ENCODE measurements at regions not wholly inside any gene's neighbourhood (a gene's known extent, or its start where the extent isn't known, plus 50 kb on each side); places are given as distances from the start of the nearest gene placed in this dataset.
"Not testable (repeated sequence)": the region's sequence is repeated elsewhere in the genome, so short reads cannot be mapped to it uniquely, and the experiment has no call there.

DNA sequence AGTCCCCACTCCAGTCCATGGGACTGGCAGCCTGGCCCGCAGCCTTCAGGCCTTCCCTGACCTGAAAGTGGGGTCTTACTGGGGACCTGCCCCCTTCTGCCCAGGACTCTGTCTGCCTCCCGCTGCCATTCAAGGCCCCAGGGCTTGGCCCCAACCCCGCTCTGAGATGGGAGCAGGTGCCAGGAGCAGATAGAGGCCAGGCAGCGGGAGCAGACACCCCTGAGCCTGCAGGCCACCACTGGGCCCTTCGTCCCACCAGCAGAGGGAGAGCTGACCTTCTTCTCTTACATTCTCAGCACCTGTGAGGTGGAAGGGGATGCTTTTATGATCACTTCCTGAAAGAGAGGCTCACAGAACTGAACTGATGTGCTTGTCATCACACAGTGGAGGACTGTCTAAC lies 62.2 kb upstream of the TINAGL1 start:
- Histone ChIP-seq H4K5ac (ENCODE audit: low read length) (no peak overlapping the region), H3K79me1 (ENCODE audit: low read length) (no peaks in the 10 kb centered on the region), H3K27ac (ENCODE audit: low read depth, low read length) (no peak overlapping the region), H2BK15ac (replicated peaks; ENCODE audit: low read depth) (no peak overlapping the region), H3K27me3 (ENCODE audit: insufficient read depth, low read length, poor library complexity) (no peaks in the 10 kb centered on the region), H3K18ac (ENCODE audit: low read length) (no peak overlapping the region), H3K4me2 (ENCODE audit: low read length) (no peak overlapping the region), H3K36me3 (ENCODE audit: control insufficient read depth, insufficient read depth, low read length) (no peaks in the 10 kb centered on the region), H4K8ac (ENCODE audit: low read depth, low read length) (no peak overlapping the region), H3K4me3 (ENCODE audit: low read length) (no peak overlapping the region), H3K23ac (ENCODE audit: low read length) (no peak overlapping the region), H3K79me2 (ENCODE audit: control insufficient read depth, insufficient read depth, low read length) (no peaks in the 10 kb centered on the region), H3K4ac (ENCODE audit: low read depth, low read length) (no peak overlapping the region), H3K4me1 (ENCODE audit: control insufficient read depth, low read depth, low read length) (peaks cover 4% of the 10 kb centered on the region), H3K56ac (ENCODE audit: low read length) (no peak overlapping the region), H3K9ac (ENCODE audit: low read length) (no peak overlapping the region), H2BK5ac (ENCODE audit: low read length) (no peak overlapping the region), H2AK5ac (ENCODE audit: low read length) (no peak overlapping the region), H2BK120ac (ENCODE audit: low read depth, low read length) (no peak overlapping the region)
- no CpG with 5 or more reads among the region's 5 CpGs for WGBS (ENCODE audit: extremely low coverage, insufficient coverage, low lambda C conversion rate)
- no peak for DNase-seq

DNA sequence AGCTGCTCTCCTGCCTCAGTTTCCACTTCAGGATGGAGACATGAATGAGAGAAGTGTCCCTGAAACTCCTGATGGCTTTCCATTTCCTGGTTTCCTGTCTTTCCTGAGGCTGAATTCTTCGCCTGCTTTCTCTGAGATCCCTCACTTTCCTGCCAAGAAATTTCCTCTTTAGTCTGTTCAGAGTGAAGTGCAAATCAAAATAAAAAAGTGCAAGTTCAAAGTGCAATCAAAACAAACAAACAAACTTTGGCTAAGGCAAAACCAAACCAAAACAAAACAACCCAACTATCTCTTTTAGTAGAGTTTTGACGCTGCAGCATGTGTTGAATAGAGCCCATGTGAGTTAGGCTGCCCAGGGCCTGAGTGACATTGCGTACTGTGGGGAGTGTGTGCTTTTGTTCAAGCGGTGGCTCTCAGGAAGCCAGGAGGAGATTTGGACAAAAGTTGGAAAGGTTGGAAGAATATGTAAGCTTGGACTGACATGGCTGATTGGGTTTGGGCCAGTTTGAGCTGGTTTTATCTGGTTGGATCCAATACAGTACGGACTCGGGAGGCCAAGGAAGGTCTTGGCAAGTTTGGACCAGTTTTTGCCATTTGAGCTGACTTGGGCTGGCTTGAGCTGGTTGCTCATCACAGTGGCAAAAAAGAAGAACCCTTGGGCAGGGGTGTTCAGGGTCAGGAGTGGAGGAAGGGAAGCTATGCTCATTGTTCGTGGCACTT lies 61.1 kb upstream of the TINAGL1 start:
- Histone ChIP-seq H3K36me3 (ENCODE audit: control insufficient read depth, insufficient read depth, low read length) (no peaks in the 10 kb centered on the region), H2BK120ac (ENCODE audit: low read depth, low read length) (no peak overlapping the region), H2BK5ac (ENCODE audit: low read length) (no peak overlapping the region), H2AK5ac (ENCODE audit: low read length) (no peak overlapping the region), H3K27me3 (ENCODE audit: insufficient read depth, low read length, poor library complexity) (no peaks in the 10 kb centered on the region), H3K4me2 (ENCODE audit: low read length) (no peak overlapping the region), H3K9ac (ENCODE audit: low read length) (no peak overlapping the region), H3K18ac (ENCODE audit: low read length) (no peak overlapping the region), H3K23ac (ENCODE audit: low read length) (no peak overlapping the region), H3K4ac (ENCODE audit: low read depth, low read length) (no peak overlapping the region), H3K79me2 (ENCODE audit: control insufficient read depth, insufficient read depth, low read length) (no peaks in the 10 kb centered on the region), H3K56ac (ENCODE audit: low read length) (no peak overlapping the region), H4K5ac (ENCODE audit: low read length) (no peak overlapping the region), H3K27ac (ENCODE audit: low read depth, low read length) (no peak overlapping the region), H3K4me3 (ENCODE audit: low read length) (no peak overlapping the region), H3K79me1 (ENCODE audit: low read length) (no peaks in the 10 kb centered on the region), H4K8ac (ENCODE audit: low read depth, low read length) (no peak overlapping the region), H3K4me1 (ENCODE audit: control insufficient read depth, low read depth, low read length) (peaks cover 4% of the 10 kb centered on the region), H2BK15ac (replicated peaks; ENCODE audit: low read depth) (no peak overlapping the region)
- WGBS (ENCODE audit: extremely low coverage, insufficient coverage, low lambda C conversion rate): no CpG with 5 or more reads among the region's 7 CpGs
- no peak for DNase-seq

DNA sequence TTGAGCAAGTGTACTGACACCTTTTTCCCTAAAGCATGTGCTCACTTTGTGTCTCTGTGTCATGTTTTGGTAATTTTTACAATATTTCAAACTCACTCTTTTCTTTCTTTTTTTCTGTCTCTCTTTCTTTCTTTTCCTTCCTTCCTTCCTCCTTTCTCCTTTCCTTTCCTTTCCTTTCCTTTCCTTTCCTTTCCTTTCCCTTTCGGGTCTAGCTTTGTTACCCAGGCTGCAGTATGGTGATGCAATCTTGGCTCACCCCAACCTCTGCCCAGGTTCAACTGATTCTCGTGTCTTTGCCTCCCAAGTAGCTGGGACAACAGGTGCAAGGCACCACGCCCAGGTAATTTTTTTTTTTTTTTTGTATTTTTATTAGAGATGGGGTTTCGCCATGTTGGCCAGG lies 60.4 kb upstream of the TINAGL1 start:
- DNase-seq: no peak
- H3K79me2 ChIP-seq (ENCODE audit: control insufficient read depth, insufficient read depth, low read length): no peaks in the 10 kb centered on the region
- no peaks in the 10 kb centered on the region for H3K79me1 ChIP-seq (ENCODE audit: low read length)
- H3K18ac ChIP-seq (ENCODE audit: low read length): no peak overlapping the region
- no peaks in the 10 kb centered on the region for H3K27me3 ChIP-seq (ENCODE audit: insufficient read depth, low read length, poor library complexity)
- H4K5ac ChIP-seq (ENCODE audit: low read length): no peak overlapping the region
- H3K4me3 ChIP-seq (ENCODE audit: low read length): no peak overlapping the region
- H2BK5ac ChIP-seq (ENCODE audit: low read length): no peak overlapping the region
- H3K4me2 ChIP-seq (ENCODE audit: low read length): no peak overlapping the region
- no peak overlapping the region for H2BK15ac ChIP-seq (replicated peaks; ENCODE audit: low read depth)
- no peak overlapping the region for H3K9ac ChIP-seq (ENCODE audit: low read length)
- no peak overlapping the region for H3K23ac ChIP-seq (ENCODE audit: low read length)
- H3K4me1 ChIP-seq (ENCODE audit: control insufficient read depth, low read depth, low read length): peaks cover 3% of the 10 kb centered on the region
- WGBS (ENCODE audit: extremely low coverage, insufficient coverage, low lambda C conversion rate): no CpG with 5 or more reads among the region's 4 CpGs
- no peaks in the 10 kb centered on the region for H3K36me3 ChIP-seq (ENCODE audit: control insufficient read depth, insufficient read depth, low read length)
- no peak overlapping the region for H3K56ac ChIP-seq (ENCODE audit: low read length)
- H3K4ac ChIP-seq (ENCODE audit: low read depth, low read length): no peak overlapping the region
- no peak overlapping the region for H4K8ac ChIP-seq (ENCODE audit: low read depth, low read length)
- no peak overlapping the region for H2AK5ac ChIP-seq (ENCODE audit: low read length)
- no peak overlapping the region for H3K27ac ChIP-seq (ENCODE audit: low read depth, low read length)
- H2BK120ac ChIP-seq (ENCODE audit: low read depth, low read length): no peak overlapping the region

DNA sequence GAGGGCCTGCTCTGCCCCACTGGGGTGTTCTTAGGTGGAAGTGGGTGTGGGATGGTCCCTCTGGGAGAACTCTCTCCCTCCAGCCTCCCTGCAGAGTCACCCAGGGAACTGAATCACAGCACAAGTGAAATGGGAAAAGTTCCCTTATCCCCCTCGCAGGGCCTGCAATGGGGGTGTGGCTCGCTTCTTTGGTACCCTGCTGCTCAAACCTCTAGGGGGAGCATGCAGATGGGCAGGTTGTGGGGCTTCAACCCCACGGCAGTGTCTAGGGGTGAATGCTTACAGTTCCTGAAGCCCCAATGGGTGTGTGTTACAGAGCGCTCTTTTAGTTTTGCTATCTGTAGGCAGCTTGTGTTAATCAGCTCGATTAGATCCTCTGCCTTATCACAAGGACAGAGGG lies 59.0 kb upstream of the TINAGL1 start:
- no peaks in the 10 kb centered on the region for H3K79me1 ChIP-seq (ENCODE audit: low read length)
- H2BK5ac ChIP-seq (ENCODE audit: low read length): no peak overlapping the region
- no peaks in the 10 kb centered on the region for H3K79me2 ChIP-seq (ENCODE audit: control insufficient read depth, insufficient read depth, low read length)
- H3K4me1 ChIP-seq (ENCODE audit: control insufficient read depth, low read depth, low read length): no peaks in the 10 kb centered on the region
- H2BK120ac ChIP-seq (ENCODE audit: low read depth, low read length): no peak overlapping the region
- H4K5ac ChIP-seq (ENCODE audit: low read length): no peak overlapping the region
- DNase-seq: no peak
- no peak overlapping the region for H3K56ac ChIP-seq (ENCODE audit: low read length)
- H3K27me3 ChIP-seq (ENCODE audit: insufficient read depth, low read length, poor library complexity): no peaks in the 10 kb centered on the region
- no peak overlapping the region for H3K4ac ChIP-seq (ENCODE audit: low read depth, low read length)
- no peaks in the 10 kb centered on the region for H3K36me3 ChIP-seq (ENCODE audit: control insufficient read depth, insufficient read depth, low read length)
- H3K27ac ChIP-seq (ENCODE audit: low read depth, low read length): no peak overlapping the region
- H3K4me2 ChIP-seq (ENCODE audit: low read length): no peak overlapping the region
- H2BK15ac ChIP-seq (replicated peaks; ENCODE audit: low read depth): no peak overlapping the region
- no peak overlapping the region for H3K23ac ChIP-seq (ENCODE audit: low read length)
- no peak overlapping the region for H4K8ac ChIP-seq (ENCODE audit: low read depth, low read length)
- no CpG with 5 or more reads among the region's 5 CpGs for WGBS (ENCODE audit: extremely low coverage, insufficient coverage, low lambda C conversion rate)
- no peak overlapping the region for H3K4me3 ChIP-seq (ENCODE audit: low read length)
- no peak overlapping the region for H3K9ac ChIP-seq (ENCODE audit: low read length)
- H2AK5ac ChIP-seq (ENCODE audit: low read length): no peak overlapping the region
- H3K18ac ChIP-seq (ENCODE audit: low read length): no peak overlapping the region

DNA sequence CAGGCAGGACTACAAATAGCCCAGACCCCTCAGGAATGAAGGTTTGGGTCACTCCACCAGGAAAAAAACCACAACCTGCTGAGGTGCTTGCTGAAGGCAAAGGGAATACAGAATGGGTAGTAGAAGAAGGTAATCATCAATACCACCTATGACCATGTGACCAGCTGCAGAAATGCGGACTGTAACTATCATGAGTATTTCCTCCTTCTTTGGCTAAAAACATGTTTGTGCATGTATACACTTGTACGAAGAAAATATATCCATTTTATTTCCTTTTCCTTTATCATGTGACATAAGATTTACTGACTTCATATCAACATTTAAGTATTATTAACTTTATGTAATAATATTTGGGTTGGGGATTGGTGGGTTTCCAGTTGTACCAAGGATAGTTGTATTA lies 58.3 kb upstream of the TINAGL1 start:
- H3K36me3 ChIP-seq (ENCODE audit: control insufficient read depth, insufficient read depth, low read length); H3K79me1 ChIP-seq (ENCODE audit: low read length); H2AK5ac ChIP-seq (ENCODE audit: low read length); H3K27ac ChIP-seq (ENCODE audit: low read depth, low read length); H2BK120ac ChIP-seq (ENCODE audit: low read depth, low read length); DNase-seq; H3K9ac ChIP-seq (ENCODE audit: low read length); H4K5ac ChIP-seq (ENCODE audit: low read length); H2BK15ac ChIP-seq (replicated peaks; ENCODE audit: low read depth); H3K18ac ChIP-seq (ENCODE audit: low read length); H3K4me2 ChIP-seq (ENCODE audit: low read length); H4K8ac ChIP-seq (ENCODE audit: low read depth, low read length); H3K4me1 ChIP-seq (ENCODE audit: control insufficient read depth, low read depth, low read length); H3K79me2 ChIP-seq (ENCODE audit: control insufficient read depth, insufficient read depth, low read length); H3K56ac ChIP-seq (ENCODE audit: low read length); H3K4me3 ChIP-seq (ENCODE audit: low read length); H3K4ac ChIP-seq (ENCODE audit: low read depth, low read length); H3K27me3 ChIP-seq (ENCODE audit: insufficient read depth, low read length, poor library complexity); H3K23ac ChIP-seq (ENCODE audit: low read length); H2BK5ac ChIP-seq (ENCODE audit: low read length): not testable (repeated sequence)
- WGBS (ENCODE audit: extremely low coverage, insufficient coverage, low lambda C conversion rate): no CpG with 5 or more reads among the region's 2 CpGs

All from mesendoderm (in vitro differentiated cells).